Hematopoietic multipotent progenitor cell treated with erythropoietin and hydrocortisone succinate and interleukin-3 and kit ligand, for 6 days (in vitro differentiated cells): ENCODE measurements at regions not wholly inside any gene's neighbourhood (a gene's known extent, or its start where the extent isn't known, plus 50 kb on each side); places are given as distances from the start of the nearest gene placed in this dataset.

Experiments
- DNase-seq: peaks from one replicate; pipeline ENCODE4 v3.0.0-alpha.2; 2015

DNA sequence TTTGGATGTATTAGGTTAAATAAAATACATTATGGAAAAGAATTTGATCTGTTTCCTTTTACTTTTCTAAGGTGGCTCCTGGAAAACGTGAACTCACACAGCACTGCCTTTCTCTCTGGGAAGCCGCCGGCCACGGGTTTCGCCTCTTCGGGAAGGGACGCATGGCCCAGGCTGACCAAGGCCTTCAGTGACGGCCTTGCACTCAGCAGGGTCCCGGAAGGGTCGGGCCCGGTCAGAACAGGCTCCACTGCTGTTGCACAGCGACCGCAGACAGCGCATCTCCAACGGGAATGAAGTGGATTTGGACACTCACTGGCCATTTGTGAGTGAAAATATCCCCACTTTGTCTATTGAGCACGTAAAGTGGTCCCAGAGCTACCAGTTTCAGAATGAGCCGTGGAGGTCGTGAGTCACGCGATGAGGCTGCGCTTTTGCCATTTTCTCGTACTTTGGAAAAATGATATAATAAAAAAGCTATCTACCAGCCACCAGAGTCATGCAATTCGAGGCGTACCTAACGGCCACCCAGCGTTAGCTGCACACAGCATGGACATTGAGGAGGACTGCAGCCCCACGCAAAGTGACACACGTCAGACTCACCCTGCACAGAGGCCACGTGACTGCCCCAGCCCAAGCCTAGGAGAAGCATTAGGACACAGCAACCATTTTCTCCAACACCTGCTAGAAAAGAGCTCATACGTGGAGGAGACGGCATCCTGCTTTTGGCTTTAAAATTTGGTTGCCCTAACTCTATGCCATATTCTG is 244.3 kb downstream of the TTLL2 start:
- DNase-seq, result no peak

GRCh38 chr6:167569879-167570278 is 245.0 kb downstream of the TTLL2 start:
- no peak for DNase-seq

GRCh38 chr6:167570460-167571400 is 245.8 kb downstream of the TTLL2 start:
- no peak for DNase-seq

DNA sequence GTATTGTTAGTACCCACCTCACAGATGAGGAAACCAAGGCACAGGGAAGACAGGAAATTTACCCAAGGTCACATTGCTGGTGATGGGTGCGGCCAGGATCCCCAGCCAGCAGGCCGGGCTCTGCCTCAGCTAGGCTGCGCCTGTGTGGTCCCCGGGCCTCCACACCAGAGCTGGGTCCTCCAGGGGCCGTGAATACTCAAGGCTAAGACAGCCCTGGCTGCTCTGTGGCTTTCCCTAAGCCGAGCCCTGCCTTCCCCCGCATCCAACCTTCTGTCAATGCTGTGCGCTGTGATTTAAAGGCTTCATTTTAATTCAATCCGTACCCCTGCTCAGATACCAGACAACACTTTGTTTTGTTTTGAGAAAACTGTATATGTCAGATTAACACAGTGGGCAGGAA is 246.7 kb downstream of the TTLL2 start:
- DNase-seq, result no peak

GRCh38 chr6:167572106-167572505 is 247.2 kb downstream of the TTLL2 start:
- no peak for DNase-seq

GRCh38 chr6:167572841-167573271 is 248.0 kb downstream of the TTLL2 start:
- no peak for DNase-seq

DNA sequence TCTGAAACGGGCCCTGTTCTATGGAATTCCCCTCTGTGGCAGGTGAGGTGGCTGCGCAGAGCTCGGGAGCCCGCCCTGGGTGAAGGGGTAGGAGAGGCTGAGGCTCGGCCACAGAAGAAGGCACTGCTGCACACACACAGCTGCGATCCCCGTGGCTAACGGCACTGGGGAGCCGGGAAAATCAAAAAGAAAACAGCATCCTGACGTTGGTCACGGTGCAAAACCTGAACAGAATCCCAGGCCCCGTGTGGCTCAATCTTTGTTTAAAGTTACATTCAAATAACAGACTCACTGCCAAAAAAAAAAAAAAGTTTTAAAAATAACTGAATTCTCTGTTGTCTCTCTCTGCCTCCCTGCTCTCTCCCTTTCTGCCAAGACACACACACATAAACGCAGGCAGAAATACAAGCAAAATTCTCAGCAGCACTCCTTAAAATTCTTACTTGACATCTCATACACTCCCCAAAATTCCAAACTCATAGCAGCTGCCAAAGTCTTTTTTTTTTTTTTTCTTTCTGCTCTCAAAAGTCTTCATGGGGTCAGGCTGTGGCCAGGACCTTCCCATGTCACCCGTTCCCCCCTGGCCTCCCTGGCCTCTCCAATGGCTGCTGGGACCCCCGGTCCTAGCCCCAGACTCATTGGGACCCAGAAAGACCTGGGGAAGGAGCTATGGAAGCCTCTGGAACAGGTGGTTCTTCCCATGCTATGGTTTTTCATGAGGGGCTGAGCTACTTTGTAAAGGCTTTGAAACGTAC is 248.8 kb downstream of the TTLL2 start:
- DNase-seq, result no peak

- DNase-seq, result no peak
Measured at GRCh38 chr6:167574431-167575151, 249.7 kb downstream of the TTLL2 start.

DNA sequence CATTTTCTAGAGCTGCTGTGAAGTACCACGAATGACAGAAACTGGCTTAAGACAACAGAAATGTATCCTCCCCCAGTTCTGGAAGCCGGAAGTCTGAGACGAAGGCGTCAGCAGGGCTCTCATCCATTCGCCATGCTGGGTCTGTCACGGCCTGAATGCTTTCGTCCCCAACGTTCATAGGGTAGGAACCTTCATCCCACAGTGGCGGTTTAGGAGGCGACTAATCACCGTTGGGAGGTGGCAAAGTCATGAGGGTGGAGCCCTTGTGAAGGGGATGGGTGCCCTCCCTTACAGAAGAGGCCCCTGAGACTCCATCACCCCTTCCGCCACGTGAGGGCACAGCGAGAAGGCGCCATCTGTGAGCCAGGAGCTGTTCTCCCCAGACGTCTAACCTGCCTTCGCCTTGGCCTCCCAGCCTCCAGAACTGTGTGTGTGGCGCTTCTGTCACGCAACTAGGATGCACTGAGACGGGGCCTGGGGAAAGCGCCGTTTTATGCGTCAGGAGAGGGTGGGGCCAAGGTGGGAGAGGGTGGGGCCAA is 250.3 kb downstream of the TTLL2 start:
- no peak for DNase-seq

DNA sequence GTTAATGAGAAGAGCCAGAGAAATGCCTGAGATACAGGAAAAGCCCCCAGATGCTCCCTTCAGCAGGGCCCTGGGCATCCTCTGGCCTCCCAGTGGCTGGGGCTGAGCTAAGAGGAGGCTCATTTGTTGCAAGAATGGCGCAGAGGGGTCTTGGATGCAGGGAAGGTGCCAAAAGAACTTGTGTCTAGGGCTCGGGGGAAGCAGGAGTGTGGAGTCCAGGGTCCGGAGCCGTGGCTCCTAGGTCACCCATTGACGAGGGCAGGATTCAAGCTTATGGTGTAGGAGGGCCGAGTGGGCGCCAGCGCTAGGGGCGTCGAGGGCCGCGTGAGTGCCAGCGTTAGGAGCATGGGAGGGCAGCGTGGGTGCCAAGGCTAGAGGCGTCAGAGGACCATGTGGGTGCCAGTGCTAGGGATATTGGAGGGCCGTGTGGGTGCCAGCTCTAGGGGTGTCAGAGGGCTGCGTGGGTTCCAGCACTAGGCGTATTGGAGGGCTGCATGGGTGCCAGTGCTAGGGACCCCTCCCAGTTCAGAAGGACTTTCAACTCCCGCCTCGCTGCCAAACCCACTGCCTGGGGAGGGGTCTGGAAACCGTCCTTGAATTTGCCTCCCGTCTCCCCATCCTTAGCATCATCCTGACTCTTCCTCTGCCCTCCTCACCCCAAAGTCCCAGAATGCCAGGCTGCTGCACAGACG is 250.5 kb upstream of the AFDN start:
- DNase-seq, result no peak

DNA sequence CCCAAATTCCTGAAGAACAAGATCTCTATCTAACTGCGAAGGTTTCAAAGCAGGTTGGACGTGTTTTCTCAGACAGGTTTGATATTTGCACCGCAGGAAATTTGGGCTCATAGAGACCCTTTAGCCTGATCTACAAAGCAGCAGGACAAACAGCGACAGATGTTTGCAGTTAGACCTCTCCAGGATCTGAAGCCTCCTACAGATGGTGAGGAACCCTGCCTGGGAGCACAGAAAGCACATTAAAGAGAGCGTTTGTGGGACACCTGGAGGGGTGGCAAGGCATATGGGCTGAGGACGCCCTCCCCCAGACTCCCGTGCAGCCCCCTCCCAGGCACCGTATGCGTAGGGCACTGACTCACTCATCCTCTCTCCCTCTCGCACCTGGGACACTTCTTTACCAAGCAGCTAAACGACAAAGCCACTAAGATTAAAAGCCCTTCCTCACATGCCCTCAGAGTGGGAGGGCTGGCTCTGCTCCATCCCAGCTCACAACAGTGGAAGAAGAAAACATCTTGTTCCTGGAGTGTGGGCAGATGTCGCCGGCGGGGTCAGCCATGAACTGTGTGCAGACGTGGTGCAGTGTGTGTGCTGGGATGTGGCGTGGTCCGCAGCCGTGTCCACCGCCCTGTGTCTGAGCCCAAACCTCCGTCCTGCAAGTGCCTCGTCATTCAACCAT is 249.7 kb upstream of the AFDN start:
- DNase-seq, result no peak

- DNase-seq, result no peak
Measured at GRCh38 chr6:167577891-167578361, 248.8 kb upstream of the AFDN start.

- no peak for DNase-seq
Measured at GRCh38 chr6:167578371-167578901, 248.3 kb upstream of the AFDN start.

- no peak for DNase-seq
Measured at GRCh38 chr6:167579806-167580618, 246.7 kb upstream of the AFDN start.

GRCh38 chr6:167580619-167580911 is 246.1 kb upstream of the AFDN start:
- DNase-seq, result no peak

- DNase-seq, result no peak
Measured at GRCh38 chr6:167581637-167582036, 245.1 kb upstream of the AFDN start.

- DNase-seq, result no peak
Measured at GRCh38 chr6:167583412-167583811, 243.3 kb upstream of the AFDN start.

GRCh38 chr6:167588181-167588919 is 238.4 kb upstream of the AFDN start:
- DNase-seq, result no peak
